Epithelial cell of esophagus (primary cell): ENCODE measurements at regions not wholly inside any gene's neighbourhood (a gene's known extent, or its start where the extent isn't known, plus 50 kb on each side); places are given as distances from the start of the nearest gene placed in this dataset.
"Not testable (repeated sequence)": the region's sequence is repeated elsewhere in the genome, so short reads cannot be mapped to it uniquely, and the experiment has no call there.

Experiments
- DNase-seq: peaks from one replicate; pipeline ENCODE4 v3.0.0; 2010; ENCODE audit warnings: low read depth
- H3K4me3 ChIP-seq: 2 replicates; pipeline ENCODE4 v1.5.1; 2011; ENCODE audit warnings: mild to moderate bottlenecking, low read length, control low read depth
- TF ChIP-seq, protein P1 (sequence below): IDR thresholded peaks from 2 replicates; pipeline ENCODE4 v1.5.1; 2011; ENCODE audit warnings: low read depth, mild to moderate bottlenecking, low read length, control low read depth, inconsistent platforms; ENCODE audit not compliant: insufficient read depth; ENCODE audit errors: missing control alignments

DNA sequence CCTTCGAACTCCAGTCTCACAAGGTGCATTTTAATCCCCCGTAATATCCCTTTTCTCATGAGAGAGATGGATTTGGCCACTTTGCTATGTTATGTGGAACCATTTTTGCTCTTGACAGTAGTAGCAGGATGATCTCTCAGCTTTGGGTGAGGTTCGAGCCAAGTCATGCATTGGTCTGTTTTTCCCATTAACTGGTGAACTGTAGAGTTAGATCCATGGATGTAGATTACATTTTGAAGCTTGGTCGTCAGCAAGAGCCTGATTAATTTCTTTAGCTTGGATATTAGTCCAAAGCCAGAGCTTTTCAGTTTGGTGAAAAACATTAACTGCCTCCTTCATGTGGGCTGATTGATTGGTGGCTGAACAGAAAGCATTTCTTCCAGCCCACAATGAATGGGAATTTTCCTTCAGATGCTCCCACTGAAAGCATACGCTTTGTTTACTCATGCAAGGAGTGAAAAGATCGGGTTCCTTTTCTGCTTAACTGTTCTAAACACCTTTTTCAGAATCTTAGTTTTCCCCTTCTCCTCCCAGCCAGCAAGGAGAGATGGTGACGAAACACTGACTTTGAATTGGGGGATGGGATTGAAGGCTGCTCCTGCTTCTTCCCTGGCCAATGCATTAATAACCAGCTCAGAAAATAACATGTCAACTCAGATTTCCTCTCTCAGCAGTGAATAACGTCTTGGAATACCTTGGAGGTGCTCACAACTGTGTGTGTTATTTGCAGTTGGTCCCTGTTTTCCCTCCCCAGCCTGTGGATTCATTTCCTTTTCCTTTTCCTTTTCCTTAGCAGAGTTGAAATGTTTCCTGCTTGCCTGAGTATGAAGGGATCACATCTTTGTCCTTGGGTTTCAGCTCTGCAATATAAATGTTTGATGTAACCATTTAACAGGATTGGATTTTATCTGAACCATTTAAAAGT, 351.8 kb upstream of the FZD8 start:
- no peak for DNase-seq
- H3K4me3 ChIP-seq = no peak overlapping the region
- TF ChIP-seq, protein P1, sequence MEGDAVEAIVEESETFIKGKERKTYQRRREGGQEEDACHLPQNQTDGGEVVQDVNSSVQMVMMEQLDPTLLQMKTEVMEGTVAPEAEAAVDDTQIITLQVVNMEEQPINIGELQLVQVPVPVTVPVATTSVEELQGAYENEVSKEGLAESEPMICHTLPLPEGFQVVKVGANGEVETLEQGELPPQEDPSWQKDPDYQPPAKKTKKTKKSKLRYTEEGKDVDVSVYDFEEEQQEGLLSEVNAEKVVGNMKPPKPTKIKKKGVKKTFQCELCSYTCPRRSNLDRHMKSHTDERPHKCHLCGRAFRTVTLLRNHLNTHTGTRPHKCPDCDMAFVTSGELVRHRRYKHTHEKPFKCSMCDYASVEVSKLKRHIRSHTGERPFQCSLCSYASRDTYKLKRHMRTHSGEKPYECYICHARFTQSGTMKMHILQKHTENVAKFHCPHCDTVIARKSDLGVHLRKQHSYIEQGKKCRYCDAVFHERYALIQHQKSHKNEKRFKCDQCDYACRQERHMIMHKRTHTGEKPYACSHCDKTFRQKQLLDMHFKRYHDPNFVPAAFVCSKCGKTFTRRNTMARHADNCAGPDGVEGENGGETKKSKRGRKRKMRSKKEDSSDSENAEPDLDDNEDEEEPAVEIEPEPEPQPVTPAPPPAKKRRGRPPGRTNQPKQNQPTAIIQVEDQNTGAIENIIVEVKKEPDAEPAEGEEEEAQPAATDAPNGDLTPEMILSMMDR = no peak

DNA sequence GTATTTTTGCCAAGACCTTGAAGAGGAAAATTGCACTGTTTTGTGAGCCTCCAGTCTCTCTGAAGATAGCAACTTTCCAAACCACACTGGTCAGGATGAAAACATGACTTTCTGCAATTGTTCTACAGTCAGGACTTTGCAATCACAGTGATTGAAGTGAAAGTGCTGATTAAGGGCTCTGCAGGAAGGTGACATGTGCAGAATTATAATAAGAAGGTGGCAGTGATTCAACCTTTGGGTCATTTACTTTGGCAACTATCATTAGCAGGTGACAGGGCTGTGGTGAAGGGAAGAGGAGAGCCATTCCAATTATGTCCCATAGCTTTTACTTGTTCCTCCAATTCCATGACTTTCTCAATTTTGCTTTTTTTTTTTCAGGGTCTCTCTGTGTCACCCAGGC, 350.0 kb upstream of the FZD8 start:
- no peak overlapping the region for H3K4me3 ChIP-seq
- TF ChIP-seq, protein P1 = no peak
- DNase-seq = no peak

DNA sequence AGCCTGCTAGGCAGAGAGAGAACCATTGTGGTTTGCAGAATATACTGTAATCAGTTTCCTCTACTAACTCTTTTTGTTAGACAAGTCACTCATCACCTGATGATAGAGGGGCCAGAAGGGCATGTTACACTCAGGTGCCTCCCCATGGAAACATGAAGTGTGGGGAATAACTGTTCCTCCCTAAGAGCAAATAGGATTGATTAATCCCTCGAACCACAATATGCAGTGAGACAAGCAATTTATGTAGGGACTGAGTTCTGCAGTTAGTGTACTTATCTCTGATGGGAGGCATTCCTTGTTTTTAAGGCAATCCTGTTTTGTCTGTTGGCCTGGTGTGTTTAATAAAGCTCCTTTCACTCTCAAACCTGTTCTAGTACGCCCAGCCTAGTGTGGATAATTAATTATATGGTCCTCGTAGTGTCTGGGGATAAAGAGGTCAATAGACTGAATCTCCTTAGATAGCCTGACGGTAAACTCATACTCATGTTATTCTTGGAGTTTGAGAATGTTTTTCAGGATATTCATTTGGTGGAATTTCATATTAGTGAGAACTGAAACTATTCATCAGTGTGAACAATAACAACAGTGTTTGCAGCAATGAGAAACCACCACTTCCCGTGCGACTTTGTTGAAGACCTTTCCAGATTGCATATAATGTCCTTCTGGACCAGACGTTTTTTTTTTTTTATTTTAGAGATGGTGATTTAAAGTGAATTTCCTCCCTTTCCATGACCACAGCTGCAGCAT, 344.8 kb upstream of the FZD8 start:
- no peak for DNase-seq
- H3K4me3 ChIP-seq = no peak overlapping the region
- TF ChIP-seq, protein P1 = no peak

DNA sequence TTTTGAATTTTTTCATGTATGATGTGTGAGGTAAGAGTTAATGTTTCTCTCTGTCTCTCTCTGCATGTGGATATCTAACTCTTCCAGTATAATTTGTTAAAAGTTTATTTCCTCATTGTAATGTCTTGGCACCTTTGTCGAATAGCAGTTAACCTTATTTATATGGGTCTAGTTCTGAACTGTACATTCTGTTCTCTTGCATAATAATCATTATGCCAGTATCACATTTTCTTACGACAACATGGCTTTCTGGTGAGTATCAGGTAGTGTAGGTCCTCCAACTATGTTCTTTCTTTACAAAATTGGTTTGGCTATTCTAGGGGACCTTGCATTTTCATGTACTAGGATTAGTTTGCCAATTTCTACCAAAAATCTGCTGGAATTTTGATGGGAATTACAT, 337.0 kb upstream of the FZD8 start:
- DNase-seq = no peak
- TF ChIP-seq, protein P1 = no peak
- H3K4me3 ChIP-seq = no peak overlapping the region

DNA sequence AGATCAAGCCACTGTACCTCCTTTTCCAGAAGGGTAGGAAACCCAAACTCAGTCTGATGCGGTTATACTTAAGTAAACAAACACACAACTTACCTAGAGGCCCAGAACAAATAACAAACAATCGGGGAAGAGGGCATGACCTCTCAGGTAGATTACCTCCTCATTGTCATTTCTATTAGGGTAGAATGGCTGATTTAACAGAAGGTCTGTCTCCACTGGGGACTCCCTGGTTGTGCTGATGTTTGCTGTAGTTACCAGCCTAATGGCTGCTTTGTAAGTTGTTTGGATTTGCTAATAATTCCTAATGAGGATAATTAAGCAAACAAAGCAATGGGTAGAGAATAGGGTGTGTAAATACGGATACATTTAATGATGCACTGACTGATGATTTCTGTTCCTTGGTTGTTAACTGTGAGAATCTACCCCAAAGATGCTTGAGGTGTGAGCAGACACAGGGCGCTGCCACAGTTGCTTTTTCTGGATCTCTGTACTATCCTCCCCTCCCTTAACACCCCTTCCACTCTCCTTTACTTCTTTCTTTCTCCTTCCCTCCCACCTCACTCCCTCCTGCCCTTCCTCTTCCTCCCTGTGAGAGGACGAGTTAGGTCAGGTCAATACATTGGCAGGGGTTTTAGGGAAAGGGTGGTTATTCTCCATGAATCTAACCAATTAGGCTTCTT, 332.0 kb upstream of the FZD8 start:
- H3K4me3 ChIP-seq, DNase-seq: not testable (repeated sequence)

DNA sequence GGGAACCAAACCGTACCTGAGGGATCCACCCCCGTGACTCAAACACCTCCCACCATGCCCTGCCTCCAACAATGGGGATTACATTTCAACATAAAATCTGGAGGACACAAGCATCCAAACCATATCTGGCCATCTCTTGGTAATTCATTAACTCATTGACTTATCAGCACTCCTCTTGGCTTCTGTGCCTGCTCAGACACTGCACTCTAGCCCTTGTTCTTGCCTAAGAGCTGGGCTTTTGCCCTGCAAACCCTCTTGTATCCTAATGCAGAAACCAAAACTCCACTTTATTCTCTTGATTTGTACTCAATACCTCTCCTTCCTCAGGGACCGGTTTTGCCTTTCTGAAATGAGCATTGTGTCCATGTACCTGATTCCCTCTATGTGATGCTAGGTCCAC, 330.2 kb upstream of the FZD8 start:
- no peak for DNase-seq
- TF ChIP-seq, protein P1 = no peak

DNA sequence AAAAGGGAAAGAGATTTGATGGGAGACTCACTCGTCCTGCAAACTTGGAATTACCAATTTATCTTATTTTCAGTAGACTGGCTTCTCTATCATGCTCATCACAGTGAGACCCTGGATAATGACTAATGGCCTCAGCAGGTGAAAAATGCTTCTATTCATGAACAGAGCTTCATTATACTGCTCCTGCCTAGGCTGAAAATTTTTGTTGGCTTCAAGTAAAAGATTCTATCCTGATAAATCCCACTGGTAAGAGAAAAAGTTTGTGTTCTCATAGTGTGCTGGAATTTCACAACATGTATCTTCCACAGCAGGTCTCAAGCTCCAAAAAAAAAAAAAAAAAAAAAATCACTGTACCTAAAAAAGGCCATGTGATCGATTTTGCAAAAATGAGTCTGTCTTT, 329.3 kb upstream of the FZD8 start:
- H3K4me3 ChIP-seq = no peak overlapping the region
- TF ChIP-seq, protein P1 = no peak
- DNase-seq = no peak

More for the DNA sequence above, 330.2 kb upstream of the FZD8 start:
- no peak overlapping the region for H3K4me3 ChIP-seq
